ENCODE measurements at regions not wholly inside any gene's neighbourhood (a gene's known extent, or its start where the extent isn't known, plus 50 kb on each side); places are given as distances from the start of the nearest gene placed in this dataset.

DNA sequence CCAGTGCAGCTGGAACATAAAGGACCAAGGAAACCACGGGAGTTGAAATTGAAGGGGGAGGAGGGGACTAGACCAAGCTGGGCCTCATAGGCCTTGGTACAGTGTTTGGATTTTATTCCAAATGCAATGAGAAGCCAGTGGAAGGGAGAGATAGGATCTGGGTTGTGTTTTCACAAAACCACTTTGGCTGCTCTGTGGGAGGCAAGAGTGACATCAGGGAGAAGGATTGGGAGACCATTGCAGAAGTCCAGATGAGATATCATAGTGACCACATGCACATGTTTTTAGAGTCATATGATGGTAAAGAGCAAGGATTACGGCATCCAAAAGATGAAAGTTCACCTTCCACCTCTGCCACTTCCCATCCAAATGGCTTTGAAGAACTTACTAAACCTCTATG, 210.2 kb downstream of the PAX3 start:
- H3K27ac Mint-ChIP-seq, result no peak overlapping the region
- DNase-seq (ENCODE audit: low spot score), result no peak
- no peaks in the 10 kb centered on the region for H3K9me3 Mint-ChIP-seq
- Histone ChIP-seq H3K4me2 (no peak overlapping the region), H3K9me2 (ENCODE audit: insufficient read depth) (no peaks in the 10 kb centered on the region), H4K20me1 (replicated peaks; ENCODE audit: insufficient read depth) (no peaks in the 10 kb centered on the region), H3K79me2 (replicated peaks; ENCODE audit: insufficient read depth) (no peaks in the 10 kb centered on the region), H3K27ac (ENCODE audit: low read depth) (no peak overlapping the region), H3K27me3 (ENCODE audit: insufficient read depth) (no peaks in the 10 kb centered on the region), H2AFZ (no peak overlapping the region), H3F3A (replicated peaks; ENCODE audit: low read depth) (no peaks in the 10 kb centered on the region), H3K36me3 (ENCODE audit: insufficient read depth) (no peaks in the 10 kb centered on the region), H3K4me1 (ENCODE audit: insufficient read depth) (no peaks in the 10 kb centered on the region), H3K4me3 (no peak overlapping the region)
- no peak overlapping the region for H3K4me3 Mint-ChIP-seq
- no peaks in the 10 kb centered on the region for H3K4me1 Mint-ChIP-seq
- H3K27me3 Mint-ChIP-seq (ENCODE audit: insufficient read depth, low read depth, poor library complexity), result peaks cover 4% of the 10 kb centered on the region
- no peak for ATAC-seq
- H3K36me3 Mint-ChIP-seq (ENCODE audit: low read depth), result no peaks in the 10 kb centered on the region
- no peak for TF ChIP-seq EZH2phosphoT487 (IDR thresholded peaks at IDR 0.05; ENCODE audit: unreplicated experiment)
- TF ChIP-seq POLR2AphosphoS5 (IDR thresholded peaks at IDR 0.05; ENCODE audit: low read depth), result no peak
- TF ChIP-seq ZNF331 (CRISPR knock-in tag; IDR thresholded peaks at IDR 0.05; ENCODE audit: low read depth), result no peak
- no peak for TF ChIP-seq CREB1 (CRISPR knock-in tag; IDR thresholded peaks at IDR 0.05; ENCODE audit: low read depth)
- TF ChIP-seq, protein P1, sequence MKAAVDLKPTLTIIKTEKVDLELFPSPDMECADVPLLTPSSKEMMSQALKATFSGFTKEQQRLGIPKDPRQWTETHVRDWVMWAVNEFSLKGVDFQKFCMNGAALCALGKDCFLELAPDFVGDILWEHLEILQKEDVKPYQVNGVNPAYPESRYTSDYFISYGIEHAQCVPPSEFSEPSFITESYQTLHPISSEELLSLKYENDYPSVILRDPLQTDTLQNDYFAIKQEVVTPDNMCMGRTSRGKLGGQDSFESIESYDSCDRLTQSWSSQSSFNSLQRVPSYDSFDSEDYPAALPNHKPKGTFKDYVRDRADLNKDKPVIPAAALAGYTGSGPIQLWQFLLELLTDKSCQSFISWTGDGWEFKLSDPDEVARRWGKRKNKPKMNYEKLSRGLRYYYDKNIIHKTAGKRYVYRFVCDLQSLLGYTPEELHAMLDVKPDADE (IDR thresholded peaks at IDR 0.05), result no peak
- TF ChIP-seq STAT1 (IDR thresholded peaks at IDR 0.05; ENCODE audit: unreplicated experiment), result no peak
- no peak for TF ChIP-seq ZNF114 (CRISPR knock-in tag; IDR thresholded peaks at IDR 0.05)
- TF ChIP-seq, protein P2, sequence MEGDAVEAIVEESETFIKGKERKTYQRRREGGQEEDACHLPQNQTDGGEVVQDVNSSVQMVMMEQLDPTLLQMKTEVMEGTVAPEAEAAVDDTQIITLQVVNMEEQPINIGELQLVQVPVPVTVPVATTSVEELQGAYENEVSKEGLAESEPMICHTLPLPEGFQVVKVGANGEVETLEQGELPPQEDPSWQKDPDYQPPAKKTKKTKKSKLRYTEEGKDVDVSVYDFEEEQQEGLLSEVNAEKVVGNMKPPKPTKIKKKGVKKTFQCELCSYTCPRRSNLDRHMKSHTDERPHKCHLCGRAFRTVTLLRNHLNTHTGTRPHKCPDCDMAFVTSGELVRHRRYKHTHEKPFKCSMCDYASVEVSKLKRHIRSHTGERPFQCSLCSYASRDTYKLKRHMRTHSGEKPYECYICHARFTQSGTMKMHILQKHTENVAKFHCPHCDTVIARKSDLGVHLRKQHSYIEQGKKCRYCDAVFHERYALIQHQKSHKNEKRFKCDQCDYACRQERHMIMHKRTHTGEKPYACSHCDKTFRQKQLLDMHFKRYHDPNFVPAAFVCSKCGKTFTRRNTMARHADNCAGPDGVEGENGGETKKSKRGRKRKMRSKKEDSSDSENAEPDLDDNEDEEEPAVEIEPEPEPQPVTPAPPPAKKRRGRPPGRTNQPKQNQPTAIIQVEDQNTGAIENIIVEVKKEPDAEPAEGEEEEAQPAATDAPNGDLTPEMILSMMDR (conservative IDR thresholded peaks at IDR 0.05; ENCODE audit: low read depth in 2 of 2), result no peak

DNA sequence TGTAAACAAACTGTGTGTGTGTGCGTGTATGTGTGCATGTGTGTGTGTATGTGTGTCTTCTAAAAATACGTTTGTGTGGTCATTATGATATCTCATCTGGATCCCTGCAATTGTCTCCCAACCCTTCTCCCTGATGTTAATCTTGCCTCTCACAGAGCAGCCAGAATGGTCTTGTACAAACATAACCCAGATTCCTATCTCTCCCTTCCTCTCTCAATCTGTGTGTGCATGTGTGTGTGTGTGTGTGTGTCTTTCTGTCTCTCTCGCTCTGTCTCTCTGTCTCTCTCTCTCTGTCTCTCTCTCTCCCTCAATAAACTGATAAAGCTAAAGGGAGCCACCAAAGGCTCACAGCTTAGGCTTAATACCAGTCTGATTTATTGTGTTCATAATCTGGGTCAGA, 210.8 kb downstream of the PAX3 start:
- DNase-seq (ENCODE audit: low spot score), result no peak
- Histone ChIP-seq H3K27ac (ENCODE audit: low read depth) (no peak overlapping the region), H3F3A (replicated peaks; ENCODE audit: low read depth) (no peaks in the 10 kb centered on the region), H3K36me3 (ENCODE audit: insufficient read depth) (no peaks in the 10 kb centered on the region), H3K4me1 (ENCODE audit: insufficient read depth) (no peaks in the 10 kb centered on the region), H2AFZ (no peak overlapping the region), H3K4me3 (no peak overlapping the region), H3K9me2 (ENCODE audit: insufficient read depth) (no peaks in the 10 kb centered on the region), H3K79me2 (replicated peaks; ENCODE audit: insufficient read depth) (no peaks in the 10 kb centered on the region), H4K20me1 (replicated peaks; ENCODE audit: insufficient read depth) (no peaks in the 10 kb centered on the region), H3K4me2 (no peak overlapping the region), H3K27me3 (ENCODE audit: insufficient read depth) (no peaks in the 10 kb centered on the region)
- no peak overlapping the region for H3K4me3 Mint-ChIP-seq
- ATAC-seq, result no peak
- no peaks in the 10 kb centered on the region for H3K4me1 Mint-ChIP-seq
- H3K27ac Mint-ChIP-seq, result no peak overlapping the region
- TF ChIP-seq, protein P1 (IDR thresholded peaks at IDR 0.05), result no peak
- no peaks in the 10 kb centered on the region for H3K36me3 Mint-ChIP-seq (ENCODE audit: low read depth)
- peaks cover 4% of the 10 kb centered on the region for H3K27me3 Mint-ChIP-seq (ENCODE audit: insufficient read depth, low read depth, poor library complexity)
- H3K9me3 Mint-ChIP-seq, result no peaks in the 10 kb centered on the region
